ENCODE measurements at regions not wholly inside any gene's neighbourhood (a gene's known extent, or its start where the extent isn't known, plus 50 kb on each side); places are given as distances from the start of the nearest gene placed in this dataset.

DNA sequence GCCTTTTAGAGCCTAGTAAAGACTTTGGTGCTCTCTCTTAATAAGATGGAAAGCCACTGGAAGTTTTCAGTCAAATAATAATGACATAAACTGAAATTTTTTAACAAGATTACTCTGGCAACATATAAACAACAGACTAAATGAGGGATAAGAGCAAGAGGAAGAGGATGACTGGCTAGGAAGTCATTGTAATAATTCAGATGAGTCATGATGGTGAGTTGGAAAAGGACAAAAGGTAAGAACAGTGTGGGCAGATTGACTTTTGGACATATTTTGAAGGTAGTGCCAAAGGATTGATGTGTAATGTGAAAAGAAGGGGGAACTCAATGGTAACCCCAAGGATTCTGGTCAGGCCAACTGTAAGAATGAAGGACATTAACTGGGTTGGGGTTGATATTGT lies 310.3 kb downstream of the NOL4 start:
- CTCF ChIA-PET: no interaction called here
- TF ChIP-seq, protein P1, sequence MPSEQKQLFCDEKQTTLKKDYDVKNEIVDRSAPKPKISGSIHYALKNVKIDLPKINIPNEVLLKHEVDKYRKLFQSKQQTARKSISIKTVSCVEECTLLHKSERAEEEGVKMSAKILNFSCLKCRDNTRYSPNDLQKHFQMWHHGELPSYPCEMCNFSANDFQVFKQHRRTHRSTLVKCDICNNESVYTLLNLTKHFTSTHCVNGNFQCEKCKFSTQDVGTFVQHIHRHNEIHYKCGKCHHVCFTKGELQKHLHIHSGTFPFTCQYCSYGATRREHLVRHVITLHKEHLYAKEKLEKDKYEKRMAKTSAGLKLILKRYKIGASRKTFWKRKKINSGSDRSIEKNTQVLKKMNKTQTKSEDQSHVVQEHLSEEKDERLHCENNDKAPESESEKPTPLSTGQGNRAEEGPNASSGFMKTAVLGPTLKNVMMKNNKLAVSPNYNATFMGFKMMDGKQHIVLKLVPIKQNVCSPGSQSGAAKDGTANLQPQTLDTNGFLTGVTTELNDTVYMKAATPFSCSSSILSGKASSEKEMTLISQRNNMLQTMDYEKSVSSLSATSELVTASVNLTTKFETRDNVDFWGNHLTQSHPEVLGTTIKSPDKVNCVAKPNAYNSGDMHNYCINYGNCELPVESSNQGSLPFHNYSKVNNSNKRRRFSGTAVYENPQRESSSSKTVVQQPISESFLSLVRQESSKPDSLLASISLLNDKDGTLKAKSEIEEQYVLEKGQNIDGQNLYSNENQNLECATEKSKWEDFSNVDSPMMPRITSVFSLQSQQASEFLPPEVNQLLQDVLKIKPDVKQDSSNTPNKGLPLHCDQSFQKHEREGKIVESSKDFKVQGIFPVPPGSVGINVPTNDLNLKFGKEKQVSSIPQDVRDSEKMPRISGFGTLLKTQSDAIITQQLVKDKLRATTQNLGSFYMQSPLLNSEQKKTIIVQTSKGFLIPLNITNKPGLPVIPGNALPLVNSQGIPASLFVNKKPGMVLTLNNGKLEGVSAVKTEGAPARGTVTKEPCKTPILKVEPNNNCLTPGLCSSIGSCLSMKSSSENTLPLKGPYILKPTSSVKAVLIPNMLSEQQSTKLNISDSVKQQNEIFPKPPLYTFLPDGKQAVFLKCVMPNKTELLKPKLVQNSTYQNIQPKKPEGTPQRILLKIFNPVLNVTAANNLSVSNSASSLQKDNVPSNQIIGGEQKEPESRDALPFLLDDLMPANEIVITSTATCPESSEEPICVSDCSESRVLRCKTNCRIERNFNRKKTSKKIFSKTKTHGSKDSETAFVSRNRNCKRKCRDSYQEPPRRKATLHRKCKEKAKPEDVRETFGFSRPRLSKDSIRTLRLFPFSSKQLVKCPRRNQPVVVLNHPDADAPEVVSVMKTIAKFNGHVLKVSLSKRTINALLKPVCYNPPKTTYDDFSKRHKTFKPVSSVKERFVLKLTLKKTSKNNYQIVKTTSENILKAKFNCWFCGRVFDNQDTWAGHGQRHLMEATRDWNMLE (tag by site-specific recombination; conservative IDR thresholded peaks at IDR 0.05; ENCODE audit: low read depth): no peak
- TF ChIP-seq ZNF202 (tag by site-specific recombination; IDR thresholded peaks at IDR 0.05; ENCODE audit: borderline replicate concordance): no peak
- no peak for TF ChIP-seq ZNF514 (tag by site-specific recombination; IDR thresholded peaks at IDR 0.05)
- no peak for TF ChIP-seq KLF16 (tag by site-specific recombination; IDR thresholded peaks at IDR 0.05)
- no peak for TF ChIP-seq KLF10 (tag by site-specific recombination; IDR thresholded peaks at IDR 0.05)
- TF ChIP-seq FEZF1 (tag by site-specific recombination; IDR thresholded peaks at IDR 0.05): no peak
- TF ChIP-seq ZNF16 (tag by site-specific recombination; IDR thresholded peaks at IDR 0.05; ENCODE audit: low read depth): no peak
- TF ChIP-seq, protein P2, sequence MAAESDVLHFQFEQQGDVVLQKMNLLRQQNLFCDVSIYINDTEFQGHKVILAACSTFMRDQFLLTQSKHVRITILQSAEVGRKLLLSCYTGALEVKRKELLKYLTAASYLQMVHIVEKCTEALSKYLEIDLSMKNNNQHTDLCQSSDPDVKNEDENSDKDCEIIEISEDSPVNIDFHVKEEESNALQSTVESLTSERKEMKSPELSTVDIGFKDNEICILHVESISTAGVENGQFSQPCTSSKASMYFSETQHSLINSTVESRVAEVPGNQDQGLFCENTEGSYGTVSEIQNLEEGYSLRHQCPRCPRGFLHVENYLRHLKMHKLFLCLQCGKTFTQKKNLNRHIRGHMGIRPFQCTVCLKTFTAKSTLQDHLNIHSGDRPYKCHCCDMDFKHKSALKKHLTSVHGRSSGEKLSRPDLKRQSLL (tag by site-specific recombination; IDR thresholded peaks at IDR 0.05): no peak

DNA sequence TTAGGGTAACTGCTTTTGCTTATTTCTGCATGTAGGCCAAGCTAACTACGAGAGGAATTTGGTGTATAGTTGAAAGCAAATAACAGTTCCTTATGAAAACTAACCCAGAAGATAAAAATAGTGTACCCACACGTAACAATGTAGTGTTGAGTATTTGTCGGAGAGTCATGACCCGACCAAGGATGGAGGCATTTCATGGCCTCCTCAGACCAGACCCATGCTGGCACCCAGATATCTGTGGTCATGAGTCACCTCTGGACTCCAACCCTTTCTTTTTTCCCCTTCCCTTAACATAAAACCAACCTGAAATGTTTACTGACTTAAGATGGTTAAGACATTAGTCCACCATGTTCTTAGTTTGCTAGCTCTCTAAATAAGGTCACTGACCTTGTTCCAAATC lies 318.7 kb downstream of the NOL4 start:
- no peak overlapping the region for H3K4me3 ChIP-seq (ENCODE audit: low read depth, low read length)
- no peaks in the 10 kb centered on the region for H3K4me1 ChIP-seq (ENCODE audit: control insufficient read depth, insufficient read depth, low read length)
- ChIA-PET POLR2A (no interaction called here), CTCF (interaction anchor here (0.6 kb wide), 2 partner anchors 63 to 408 kb away, joined by 3 read pairs; no protein-coding TSS in a partner anchor)
- H3K36me3 ChIP-seq (ENCODE audit: control insufficient read depth in 2 of 2, insufficient read depth in 1 of 2, low read length in 2 of 2): no peaks in the 10 kb centered on the region
- H3K9me3 ChIP-seq (ENCODE audit: control insufficient read depth, insufficient read depth, low read depth, low read length): no peaks in the 10 kb centered on the region
- no peak overlapping the region for H3K27ac ChIP-seq (ENCODE audit: extremely low read depth, low read depth, low read length)
- TF ChIP-seq OVOL3 (tag by site-specific recombination; IDR thresholded peaks at IDR 0.05) (no peak), ZNF423 (tag by site-specific recombination; IDR thresholded peaks at IDR 0.05) (no peak), ZNF624 (tag by site-specific recombination; IDR thresholded peaks at IDR 0.05) (no peak), ZNF311 (tag by site-specific recombination; IDR thresholded peaks at IDR 0.05; ENCODE audit: borderline replicate concordance) (no peak), MZF1 (tag by site-specific recombination; IDR thresholded peaks at IDR 0.05; ENCODE audit: borderline replicate concordance) (no peak), ZNF132 (tag by site-specific recombination; IDR thresholded peaks at IDR 0.05; ENCODE audit: borderline replicate concordance) (no peak), BCL11B (tag by site-specific recombination; IDR thresholded peaks at IDR 0.05; ENCODE audit: low read depth) (no peak), ZNF776 (tag by site-specific recombination; IDR thresholded peaks at IDR 0.05; ENCODE audit: borderline replicate concordance) (no peak)
- TF ChIP-seq, protein P3, sequence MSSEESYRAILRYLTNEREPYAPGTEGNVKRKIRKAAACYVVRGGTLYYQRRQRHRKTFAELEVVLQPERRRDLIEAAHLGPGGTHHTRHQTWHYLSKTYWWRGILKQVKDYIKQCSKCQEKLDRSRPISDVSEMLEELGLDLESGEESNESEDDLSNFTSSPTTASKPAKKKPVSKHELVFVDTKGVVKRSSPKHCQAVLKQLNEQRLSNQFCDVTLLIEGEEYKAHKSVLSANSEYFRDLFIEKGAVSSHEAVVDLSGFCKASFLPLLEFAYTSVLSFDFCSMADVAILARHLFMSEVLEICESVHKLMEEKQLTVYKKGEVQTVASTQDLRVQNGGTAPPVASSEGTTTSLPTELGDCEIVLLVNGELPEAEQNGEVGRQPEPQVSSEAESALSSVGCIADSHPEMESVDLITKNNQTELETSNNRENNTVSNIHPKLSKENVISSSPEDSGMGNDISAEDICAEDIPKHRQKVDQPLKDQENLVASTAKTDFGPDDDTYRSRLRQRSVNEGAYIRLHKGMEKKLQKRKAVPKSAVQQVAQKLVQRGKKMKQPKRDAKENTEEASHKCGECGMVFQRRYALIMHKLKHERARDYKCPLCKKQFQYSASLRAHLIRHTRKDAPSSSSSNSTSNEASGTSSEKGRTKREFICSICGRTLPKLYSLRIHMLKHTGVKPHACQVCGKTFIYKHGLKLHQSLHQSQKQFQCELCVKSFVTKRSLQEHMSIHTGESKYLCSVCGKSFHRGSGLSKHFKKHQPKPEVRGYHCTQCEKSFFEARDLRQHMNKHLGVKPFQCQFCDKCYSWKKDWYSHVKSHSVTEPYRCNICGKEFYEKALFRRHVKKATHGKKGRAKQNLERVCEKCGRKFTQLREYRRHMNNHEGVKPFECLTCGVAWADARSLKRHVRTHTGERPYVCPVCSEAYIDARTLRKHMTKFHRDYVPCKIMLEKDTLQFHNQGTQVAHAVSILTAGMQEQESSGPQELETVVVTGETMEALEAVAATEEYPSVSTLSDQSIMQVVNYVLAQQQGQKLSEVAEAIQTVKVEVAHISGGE (tag by site-specific recombination; conservative IDR thresholded peaks at IDR 0.05; ENCODE audit: low read depth): no peak
- TF ChIP-seq, protein P4, sequence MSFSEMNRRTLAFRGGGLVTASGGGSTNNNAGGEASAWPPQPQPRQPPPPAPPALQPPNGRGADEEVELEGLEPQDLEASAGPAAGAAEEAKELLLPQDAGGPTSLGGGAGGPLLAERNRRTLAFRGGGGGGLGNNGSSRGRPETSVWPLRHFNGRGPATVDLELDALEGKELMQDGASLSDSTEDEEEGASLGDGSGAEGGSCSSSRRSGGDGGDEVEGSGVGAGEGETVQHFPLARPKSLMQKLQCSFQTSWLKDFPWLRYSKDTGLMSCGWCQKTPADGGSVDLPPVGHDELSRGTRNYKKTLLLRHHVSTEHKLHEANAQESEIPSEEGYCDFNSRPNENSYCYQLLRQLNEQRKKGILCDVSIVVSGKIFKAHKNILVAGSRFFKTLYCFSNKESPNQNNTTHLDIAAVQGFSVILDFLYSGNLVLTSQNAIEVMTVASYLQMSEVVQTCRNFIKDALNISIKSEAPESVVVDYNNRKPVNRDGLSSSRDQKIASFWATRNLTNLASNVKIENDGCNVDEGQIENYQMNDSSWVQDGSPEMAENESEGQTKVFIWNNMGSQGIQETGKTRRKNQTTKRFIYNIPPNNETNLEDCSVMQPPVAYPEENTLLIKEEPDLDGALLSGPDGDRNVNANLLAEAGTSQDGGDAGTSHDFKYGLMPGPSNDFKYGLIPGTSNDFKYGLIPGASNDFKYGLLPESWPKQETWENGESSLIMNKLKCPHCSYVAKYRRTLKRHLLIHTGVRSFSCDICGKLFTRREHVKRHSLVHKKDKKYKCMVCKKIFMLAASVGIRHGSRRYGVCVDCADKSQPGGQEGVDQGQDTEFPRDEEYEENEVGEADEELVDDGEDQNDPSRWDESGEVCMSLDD (tag by site-specific recombination; IDR thresholded peaks at IDR 0.05): no peak
- TF ChIP-seq, protein P5, sequence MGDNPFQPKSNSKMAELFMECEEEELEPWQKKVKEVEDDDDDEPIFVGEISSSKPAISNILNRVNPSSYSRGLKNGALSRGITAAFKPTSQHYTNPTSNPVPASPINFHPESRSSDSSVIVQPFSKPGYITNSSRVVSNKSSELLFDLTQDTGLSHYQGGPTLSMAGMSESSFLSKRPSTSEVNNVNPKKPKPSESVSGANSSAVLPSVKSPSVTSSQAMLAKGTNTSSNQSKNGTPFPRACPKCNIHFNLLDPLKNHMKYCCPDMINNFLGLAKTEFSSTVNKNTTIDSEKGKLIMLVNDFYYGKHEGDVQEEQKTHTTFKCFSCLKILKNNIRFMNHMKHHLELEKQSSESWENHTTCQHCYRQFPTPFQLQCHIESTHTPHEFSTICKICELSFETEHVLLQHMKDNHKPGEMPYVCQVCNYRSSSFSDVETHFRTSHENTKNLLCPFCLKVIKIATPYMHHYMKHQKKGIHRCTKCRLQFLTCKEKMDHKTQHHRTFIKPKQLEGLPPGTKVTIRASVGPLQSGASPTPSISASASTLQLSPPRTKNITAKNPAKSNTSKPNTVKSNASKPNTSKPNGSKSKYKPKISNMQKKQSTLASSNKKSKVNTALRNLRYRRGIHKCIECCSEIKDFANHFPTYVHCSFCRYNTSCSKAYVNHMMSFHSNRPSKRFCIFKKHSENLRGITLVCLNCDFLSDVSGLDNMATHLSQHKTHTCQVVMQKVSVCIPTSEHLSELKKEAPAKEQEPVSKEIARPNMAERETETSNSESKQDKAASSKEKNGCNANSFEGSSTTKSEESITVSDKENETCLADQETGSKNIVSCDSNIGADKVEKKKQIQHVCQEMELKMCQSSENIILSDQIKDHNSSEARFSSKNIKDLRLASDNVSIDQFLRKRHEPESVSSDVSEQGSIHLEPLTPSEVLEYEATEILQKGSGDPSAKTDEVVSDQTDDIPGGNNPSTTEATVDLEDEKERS (tag by site-specific recombination; IDR thresholded peaks at IDR 0.05): no peak

More for the DNA sequence above, 310.3 kb downstream of the NOL4 start:
- H3K9me3 ChIP-seq (ENCODE audit: control insufficient read depth, insufficient read depth, low read depth, low read length): no peaks in the 10 kb centered on the region
- H3K27ac ChIP-seq (ENCODE audit: extremely low read depth, low read depth, low read length): no peak overlapping the region
- H3K4me1 ChIP-seq (ENCODE audit: control insufficient read depth, insufficient read depth, low read length): no peaks in the 10 kb centered on the region
- no peak overlapping the region for H3K4me3 ChIP-seq (ENCODE audit: low read depth, low read length)
- no peaks in the 10 kb centered on the region for H3K36me3 ChIP-seq (ENCODE audit: control insufficient read depth in 2 of 2, insufficient read depth in 1 of 2, low read length in 2 of 2)
- POLR2A ChIA-PET: no interaction called here

Data from HEK293 (cell line).